Ishikawa (cell line): ENCODE measurements at regions not wholly inside any gene's neighbourhood (a gene's known extent, or its start where the extent isn't known, plus 50 kb on each side); places are given as distances from the start of the nearest gene placed in this dataset.

Experiments used
- CEBPB ChIP-seq: IDR thresholded peaks from 2 replicates; pipeline ENCODE4 v1.6.1; 2012
- CREB1 ChIP-seq: IDR thresholded peaks from 2 replicates; pipeline ENCODE4 v1.6.1; 2012; ENCODE audit warnings: low read depth
- EGR1 ChIP-seq: IDR thresholded peaks from 2 replicates; pipeline ENCODE4 v1.6.1; 2012
- EP300 ChIP-seq: IDR thresholded peaks from 2 replicates; pipeline ENCODE4 v1.6.1; 2012; ENCODE audit warnings: borderline replicate concordance
- FOXM1 ChIP-seq: IDR thresholded peaks from 2 replicates; pipeline ENCODE4 v1.6.1; 2012; ENCODE audit warnings: low read depth, borderline replicate concordance
- MAX ChIP-seq: IDR thresholded peaks from 2 replicates; pipeline ENCODE4 v1.6.1; 2012
- NFIC ChIP-seq: IDR thresholded peaks from 2 replicates; pipeline ENCODE4 v1.6.1; 2012
- RAD21 ChIP-seq: IDR thresholded peaks from 2 replicates; pipeline ENCODE4 v1.6.1; 2012; ENCODE audit warnings: low read depth
- REST ChIP-seq: IDR thresholded peaks from 2 replicates; pipeline ENCODE4 v1.6.1; 2012; ENCODE audit warnings: low read depth, mild to moderate bottlenecking
- TAF1 ChIP-seq: IDR thresholded peaks from 2 replicates; pipeline ENCODE4 v1.6.1; 2012; ENCODE audit warnings: low read depth, mild to moderate bottlenecking
- TCF12 ChIP-seq: IDR thresholded peaks from 2 replicates; pipeline ENCODE4 v1.6.1; 2012; ENCODE audit warnings: low read depth
- TEAD4 ChIP-seq: IDR thresholded peaks from 2 replicates; pipeline ENCODE4 v1.6.1; 2012
- USF1 ChIP-seq: IDR thresholded peaks from 2 replicates; pipeline ENCODE4 v1.6.1; 2012
- YY1 ChIP-seq: IDR thresholded peaks from 2 replicates; pipeline ENCODE4 v1.6.1; 2012; ENCODE audit warnings: low read depth
- ZBTB7A ChIP-seq: IDR thresholded peaks from 2 replicates; pipeline ENCODE4 v1.6.1; 2012; ENCODE audit warnings: low read depth

- TF ChIP-seq FOXM1 (no peak), EGR1 (no peak), USF1 (no peak), CEBPB (no peak), TEAD4 (no peak), TAF1 (no peak), MAX (no peak), RAD21 (no peak), CREB1 (no peak), TCF12 (no peak), ZBTB7A (no peak), NFIC (no peak), EP300 (no peak), YY1 (no peak)
Observed at GRCh38 chr6:147117011-147117410, 87.2 kb upstream of the STXBP5 start.

GRCh38 chr6:147117580-147117979 lies 86.6 kb upstream of the STXBP5 start:
- TF ChIP-seq FOXM1 (no peak), YY1 (no peak), EP300 (no peak), CEBPB (no peak), MAX (no peak), TEAD4 (no peak), RAD21 (no peak), CREB1 (no peak), ZBTB7A (no peak), REST (no peak), TCF12 (no peak), EGR1 (no peak), TAF1 (no peak)

GRCh38 chr6:147119310-147119709 lies 84.9 kb upstream of the STXBP5 start:
- no peak for TF ChIP-seq USF1
- no peak for TF ChIP-seq TCF12
- no peak for TF ChIP-seq TAF1
- no peak for TF ChIP-seq EGR1
- TF ChIP-seq ZBTB7A, result no peak
- TF ChIP-seq MAX, result no peak
- no peak for TF ChIP-seq REST
- no peak for TF ChIP-seq NFIC
- TF ChIP-seq RAD21, result no peak
- no peak for TF ChIP-seq CEBPB

- no peak for TF ChIP-seq YY1
- no peak for TF ChIP-seq MAX
- TF ChIP-seq CREB1, result no peak
- no peak for TF ChIP-seq EP300
- TF ChIP-seq TCF12, result no peak
- no peak for TF ChIP-seq NFIC
- TF ChIP-seq FOXM1, result no peak
- TF ChIP-seq TAF1, result no peak
- TF ChIP-seq ZBTB7A, result no peak
- no peak for TF ChIP-seq USF1
Observed at GRCh38 chr6:147122823-147123222, 81.4 kb upstream of the STXBP5 start.

- TF ChIP-seq CREB1, result no peak
- no peak for TF ChIP-seq TEAD4
- TF ChIP-seq FOXM1, result no peak
- no peak for TF ChIP-seq CEBPB
- no peak for TF ChIP-seq EP300
- TF ChIP-seq YY1, result no peak
- TF ChIP-seq REST, result no peak
- TF ChIP-seq ZBTB7A, result no peak
- no peak for TF ChIP-seq TCF12
- no peak for TF ChIP-seq TAF1
- TF ChIP-seq RAD21, result no peak
- TF ChIP-seq NFIC, result no peak
- TF ChIP-seq USF1, result no peak
- TF ChIP-seq EGR1, result no peak
Observed at GRCh38 chr6:147126618-147127022, 77.6 kb upstream of the STXBP5 start.
